Transverse colon (tissue), 4 donors: ENCODE measurements at regions not wholly inside any gene's neighbourhood (a gene's known extent, or its start where the extent isn't known, plus 50 kb on each side); places are given as distances from the start of the nearest gene placed in this dataset.
"Not testable (repeated sequence)": the region's sequence is repeated elsewhere in the genome, so short reads cannot be mapped to it uniquely, and the experiment has no call there.

Source experiments
- DNase-seq: peaks from one replicate; pipeline ENCODE4 v3.0.0-alpha.2; 2019
- H3K27ac ChIP-seq, 4 donors: fragments of 200-600 bp; sonication (generic); 2 replicates each; pipeline ENCODE4 v1.5.1; 2016 to 2018; ENCODE audit warnings: inconsistent platforms in 4 of 4
- H3K27me3 ChIP-seq: fragments of 200-600 bp; sonication (generic); 2 replicates; pipeline ENCODE4 v1.5.1; 2017; ENCODE audit warnings: inconsistent platforms
- H3K36me3 ChIP-seq, 4 donors: fragments of 200-600 bp; sonication (generic); 2 replicates each; pipeline ENCODE4 v1.5.1; 2017 to 2019; ENCODE audit warnings: inconsistent platforms in 4 of 4
- H3K4me1 ChIP-seq, 4 donors: fragments of 200-600 bp; sonication (generic); 2 replicates each; pipeline ENCODE4 v1.5.1; 2017 to 2020; ENCODE audit warnings: inconsistent platforms in 4 of 4
- H3K4me3 ChIP-seq, 4 donors: fragments of 200-600 bp; sonication (generic); 1 replicate in 1 of 4; 2 replicates in 3 of 4; pipeline versions ENCODE4 v1.5.1 to v1.6.1; 2017 to 2019; ENCODE audit warnings: inconsistent platforms in 4 of 4
- H3K9me3 ChIP-seq, 2 donors: fragments of 200-600 bp; sonication (generic); 2 replicates each; pipeline ENCODE4 v1.5.1; 2017 to 2019; ENCODE audit warnings: inconsistent platforms in 2 of 2
- EP300 ChIP-seq: sonication (generic); formaldehyde crosslinking; IDR thresholded peaks from one replicate; pipeline ENCODE4 v1.6.1; 2017; ENCODE audit warnings: antibody characterized with exemption, low read depth
- POLR2A ChIP-seq: fragments of 450-650 bp; IDR thresholded peaks from one replicate; pipeline ENCODE4 v1.6.1; 2016; ENCODE audit warnings: antibody characterized with exemption, mild to moderate bottlenecking, moderate library complexity
- POLR2AphosphoS5 ChIP-seq, 3 donors: sonication (generic); formaldehyde crosslinking; IDR thresholded peaks; one replicate each; pipeline ENCODE4 v1.6.1; 2016; ENCODE audit warnings: antibody characterized with exemption in 3 of 3
- WGBS, 2 donors: methylation state at CpG; one replicate each; pipeline ENCODE4 v1.1.5; 2018; ENCODE audit warnings: low coverage in 1 of 2; 5-methylcytosine and 5-hydroxymethylcytosine counted together
- in situ Hi-C, 4 donors: fragments of 200-750 bp; cut with MboI; loops; one replicate each; pipeline versions ENCODE4 v1.15.0 to v1.15.1; 2017; ENCODE audit warnings: low sequenced_read_pairs in 3 of 4, low pct_ligation_motif_present in 1 of 4, low pct_unique_long_range_greater_than_20kb in 1 of 4
- intact Hi-C: fragments of 100-400 bp; cut with DNase I; formaldehyde crosslinking; loops from one replicate; pipeline ENCODE4 v1.15.1; 2023; ENCODE audit warnings: low total_unique reads
- TF ChIP-seq, protein P1 (sequence below), 5 experiments: fragments of 200-600 bp in 3 of 5; fragments of 450-650 bp in 2 of 5; sonication (generic) in 3 of 5; IDR thresholded peaks; 1 replicate in 2 of 5; 2 replicates in 3 of 5; pipeline ENCODE4 v1.5.1; 2016 to 2017; ENCODE audit warnings: antibody characterized with exemption in 5 of 5, inconsistent platforms in 3 of 5, mild to moderate bottlenecking in 2 of 5, moderate library complexity in 1 of 5

DNA sequence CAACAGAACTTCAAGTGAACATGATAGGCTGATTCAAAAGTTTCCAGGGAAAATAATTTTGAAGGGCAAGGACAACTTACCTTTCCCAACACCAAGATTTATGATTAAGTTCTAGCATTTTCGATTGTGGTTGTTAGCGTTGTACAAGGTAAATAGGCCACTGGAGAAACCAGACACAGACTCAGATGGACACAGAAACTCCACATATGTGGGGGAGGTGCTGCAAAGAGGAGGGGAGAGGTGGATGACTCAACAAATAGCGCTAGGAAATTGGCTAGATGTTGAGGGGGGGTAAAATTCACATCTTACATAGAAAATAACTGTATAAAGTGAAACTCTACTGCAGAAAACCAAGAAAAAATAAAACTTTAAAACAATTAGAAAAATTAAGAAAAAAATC, 564.4 kb downstream of the MATN1 start:
- intact Hi-C loops (no loop called here), in situ Hi-C loops (no loop called here)
- Histone ChIP-seq H3K36me3 (no peaks in the 10 kb centered on the region), H3K27ac (no peak overlapping the region), H3K4me3 (no peak overlapping the region), H3K4me1 (no peaks in the 10 kb centered on the region), H3K27me3 (peaks cover 4% of the 10 kb centered on the region), H3K9me3 (no peaks in the 10 kb centered on the region)
- 41 to 49% methylated on average over 3 of the region's 3 CpGs for WGBS, 2 donors
- TF ChIP-seq POLR2AphosphoS5 (IDR thresholded peaks at IDR 0.05) (no peak), EP300 (no peak)
- TF ChIP-seq, protein P1, sequence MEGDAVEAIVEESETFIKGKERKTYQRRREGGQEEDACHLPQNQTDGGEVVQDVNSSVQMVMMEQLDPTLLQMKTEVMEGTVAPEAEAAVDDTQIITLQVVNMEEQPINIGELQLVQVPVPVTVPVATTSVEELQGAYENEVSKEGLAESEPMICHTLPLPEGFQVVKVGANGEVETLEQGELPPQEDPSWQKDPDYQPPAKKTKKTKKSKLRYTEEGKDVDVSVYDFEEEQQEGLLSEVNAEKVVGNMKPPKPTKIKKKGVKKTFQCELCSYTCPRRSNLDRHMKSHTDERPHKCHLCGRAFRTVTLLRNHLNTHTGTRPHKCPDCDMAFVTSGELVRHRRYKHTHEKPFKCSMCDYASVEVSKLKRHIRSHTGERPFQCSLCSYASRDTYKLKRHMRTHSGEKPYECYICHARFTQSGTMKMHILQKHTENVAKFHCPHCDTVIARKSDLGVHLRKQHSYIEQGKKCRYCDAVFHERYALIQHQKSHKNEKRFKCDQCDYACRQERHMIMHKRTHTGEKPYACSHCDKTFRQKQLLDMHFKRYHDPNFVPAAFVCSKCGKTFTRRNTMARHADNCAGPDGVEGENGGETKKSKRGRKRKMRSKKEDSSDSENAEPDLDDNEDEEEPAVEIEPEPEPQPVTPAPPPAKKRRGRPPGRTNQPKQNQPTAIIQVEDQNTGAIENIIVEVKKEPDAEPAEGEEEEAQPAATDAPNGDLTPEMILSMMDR (IDR thresholded peaks at IDR 0.05): no peak
- DNase-seq: no peak

DNA sequence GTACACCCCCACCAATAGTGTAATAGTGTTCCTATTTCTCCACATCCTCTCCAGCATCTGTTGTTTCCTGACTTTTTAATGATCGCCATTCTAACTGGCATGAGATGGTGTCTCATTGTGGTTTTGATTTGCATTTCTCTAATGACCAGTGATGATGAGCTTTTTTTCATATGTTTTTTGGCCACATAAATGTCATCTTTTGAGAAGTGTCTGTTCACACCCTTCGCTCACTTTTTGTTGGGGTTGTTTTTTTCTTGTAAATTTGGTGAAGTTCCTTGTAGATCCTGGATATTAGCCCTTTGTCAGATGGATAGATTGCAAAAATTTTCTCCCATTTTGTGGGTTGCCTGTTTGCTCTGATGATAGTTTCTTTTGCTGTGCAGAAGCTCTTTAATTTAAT, 567.7 kb downstream of the MATN1 start:
- H3K4me1 ChIP-seq, H3K36me3 ChIP-seq, H3K4me3 ChIP-seq, H3K27me3 ChIP-seq, DNase-seq, H3K27ac ChIP-seq, intact Hi-C loops, H3K9me3 ChIP-seq, in situ Hi-C loops: not testable (repeated sequence)
- 75 to 94% methylated on average over 2 of the region's 2 CpGs for WGBS, 2 donors

DNA sequence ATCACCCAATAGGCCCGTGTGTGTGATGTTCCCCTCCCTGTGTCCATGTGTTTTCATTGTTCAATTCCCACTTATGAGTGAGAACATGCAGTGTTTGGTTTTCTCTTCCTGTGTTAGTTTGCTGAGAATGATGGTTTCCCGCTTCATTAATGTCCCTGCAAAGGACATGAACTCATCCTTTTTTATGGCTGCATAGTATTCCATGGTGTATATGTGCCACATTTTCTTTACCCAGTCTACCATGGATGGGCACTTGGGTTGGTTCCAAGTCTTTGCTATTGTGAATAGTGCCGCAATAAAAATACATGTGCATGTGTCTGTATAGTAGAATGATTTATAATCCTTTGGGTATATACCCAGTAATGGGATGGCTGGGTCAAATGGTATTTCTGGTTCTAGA, 568.1 kb downstream of the MATN1 start:
- H3K27ac ChIP-seq, in situ Hi-C loops, H3K9me3 ChIP-seq, H3K27me3 ChIP-seq, H3K4me1 ChIP-seq, H3K4me3 ChIP-seq, intact Hi-C loops, H3K36me3 ChIP-seq, DNase-seq: not testable (repeated sequence)
- WGBS, 2 donors: 61 to 79% methylated on average over 2 to 3 of the region's 3 CpGs

DNA sequence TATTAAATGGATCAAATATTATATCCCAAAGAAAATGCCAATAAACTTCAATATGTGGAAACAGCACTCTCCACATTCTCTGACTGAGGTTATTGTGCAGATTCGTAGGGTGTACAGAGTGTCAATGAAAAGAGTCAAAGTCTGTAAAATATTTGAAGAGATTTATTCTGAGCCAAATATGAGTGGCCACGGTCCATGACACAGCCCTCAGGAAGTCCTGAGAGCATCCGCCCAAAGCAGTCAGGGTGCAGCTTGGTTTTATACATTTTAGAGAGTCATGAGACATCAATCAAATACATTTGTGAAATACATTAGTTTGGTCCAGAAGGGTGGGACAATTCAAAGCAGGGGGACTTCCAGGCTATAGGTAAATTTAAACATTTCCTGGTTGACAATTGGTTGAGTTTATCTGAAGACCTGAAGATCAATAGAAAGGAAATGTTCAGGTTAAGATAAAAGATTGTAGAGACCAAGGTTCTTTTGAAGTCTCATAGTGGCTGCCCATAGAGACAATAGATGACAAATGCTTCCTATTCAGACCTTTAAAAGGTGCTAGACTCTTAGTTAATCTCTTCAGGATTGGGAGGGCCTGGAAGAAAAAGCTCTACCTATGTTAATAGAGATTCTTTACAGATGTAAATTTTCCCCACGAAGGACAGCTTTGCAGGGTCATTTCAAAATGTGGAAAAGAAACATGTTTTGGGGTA, 569.5 kb downstream of the MATN1 start:
- in situ Hi-C loops (no loop called here), intact Hi-C loops (no loop called here)
- 69 to 76% methylated on average over 3 to 4 of the region's 4 CpGs for WGBS, 2 donors
- H3K4me1 ChIP-seq: no peaks in the 10 kb centered on the region
- H3K27ac ChIP-seq: no peak overlapping the region
- H3K36me3 ChIP-seq: no peaks in the 10 kb centered on the region
- H3K9me3 ChIP-seq: no peaks in the 10 kb centered on the region
- no peak overlapping the region for H3K4me3 ChIP-seq
- TF ChIP-seq, protein P1 (IDR thresholded peaks at IDR 0.05): no peak
- TF ChIP-seq POLR2A (no peak), EP300 (no peak), POLR2AphosphoS5 (IDR thresholded peaks at IDR 0.05) (no peak)
- no peak for DNase-seq
- H3K27me3 ChIP-seq: peaks cover 4% of the 10 kb centered on the region

GRCh38 chr1:30151826-30152225, 571.6 kb downstream of the MATN1 start:
- 67% methylated on average over 1 of the region's 1 CpG; no CpG with 5 or more reads in 1 of the 2 donors for WGBS, 2 donors
- TF ChIP-seq, protein P1 (IDR thresholded peaks at IDR 0.05): no peak
- TF ChIP-seq POLR2A (no peak), POLR2AphosphoS5 (IDR thresholded peaks at IDR 0.05) (no peak), EP300 (no peak)

More at GRCh38 chr1:30151826-30152225, 571.6 kb downstream of the MATN1 start:
- no peak for DNase-seq
- Histone ChIP-seq H3K4me1 (no peaks in the 10 kb centered on the region), H3K9me3 (no peaks in the 10 kb centered on the region), H3K4me3 (no peak overlapping the region), H3K27ac (no peak overlapping the region), H3K36me3 (no peaks in the 10 kb centered on the region), H3K27me3 (peaks cover 2% of the 10 kb centered on the region)
- intact Hi-C loops (no loop called here), in situ Hi-C loops (no loop called here)
